ENCODE measurements at regions not wholly inside any gene's neighbourhood (a gene's known extent, or its start where the extent isn't known, plus 50 kb on each side); places are given as distances from the start of the nearest gene placed in this dataset.

GRCh38 chr11:28606930-28607329, 498.7 kb downstream of the METTL15 start:
- ChIA-PET CTCF (interaction anchor here (0.7 kb wide), 1 partner anchor 31 kb away, joined by 3 read pairs; no protein-coding TSS in a partner anchor), POLR2A (no interaction called here)
- H3K4me3 ChIP-seq (ENCODE audit: low read depth, low read length) = no peak overlapping the region
- H3K27ac ChIP-seq (ENCODE audit: extremely low read depth, low read depth, low read length) = no peak overlapping the region
- no peaks in the 10 kb centered on the region for H3K36me3 ChIP-seq (ENCODE audit: control insufficient read depth in 2 of 2, insufficient read depth in 1 of 2, low read length in 2 of 2)
- H3K9me3 ChIP-seq (ENCODE audit: control insufficient read depth, insufficient read depth, low read depth, low read length) = no peaks in the 10 kb centered on the region
- TF ChIP-seq MZF1 (tag by site-specific recombination; IDR thresholded peaks at IDR 0.05; ENCODE audit: borderline replicate concordance) = no peak
- TF ChIP-seq ZNF223 (tag by site-specific recombination; IDR thresholded peaks at IDR 0.05) = no peak
- no peak for TF ChIP-seq ZNF600 (tag by site-specific recombination; IDR thresholded peaks at IDR 0.05)
- TF ChIP-seq, protein P1, sequence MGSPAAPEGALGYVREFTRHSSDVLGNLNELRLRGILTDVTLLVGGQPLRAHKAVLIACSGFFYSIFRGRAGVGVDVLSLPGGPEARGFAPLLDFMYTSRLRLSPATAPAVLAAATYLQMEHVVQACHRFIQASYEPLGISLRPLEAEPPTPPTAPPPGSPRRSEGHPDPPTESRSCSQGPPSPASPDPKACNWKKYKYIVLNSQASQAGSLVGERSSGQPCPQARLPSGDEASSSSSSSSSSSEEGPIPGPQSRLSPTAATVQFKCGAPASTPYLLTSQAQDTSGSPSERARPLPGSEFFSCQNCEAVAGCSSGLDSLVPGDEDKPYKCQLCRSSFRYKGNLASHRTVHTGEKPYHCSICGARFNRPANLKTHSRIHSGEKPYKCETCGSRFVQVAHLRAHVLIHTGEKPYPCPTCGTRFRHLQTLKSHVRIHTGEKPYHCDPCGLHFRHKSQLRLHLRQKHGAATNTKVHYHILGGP (tag by site-specific recombination; IDR thresholded peaks at IDR 0.05) = no peak
- no peak for TF ChIP-seq ZEB2 (tag by site-specific recombination; IDR thresholded peaks at IDR 0.05)
- TF ChIP-seq MYNN (tag by site-specific recombination; IDR thresholded peaks at IDR 0.05; ENCODE audit: borderline replicate concordance) = no peak
- TF ChIP-seq ZBTB21 (tag by site-specific recombination; IDR thresholded peaks at IDR 0.05) = no peak
- no peak for TF ChIP-seq ZBTB44 (tag by site-specific recombination; IDR thresholded peaks at IDR 0.05)
- TF ChIP-seq ZNF654 (tag by site-specific recombination; IDR thresholded peaks at IDR 0.05; ENCODE audit: low read depth) = no peak
- no peak for TF ChIP-seq ZNF48 (tag by site-specific recombination; IDR thresholded peaks at IDR 0.05)
- no peak for TF ChIP-seq ZNF311 (tag by site-specific recombination; IDR thresholded peaks at IDR 0.05; ENCODE audit: borderline replicate concordance)
- TF ChIP-seq ZNF341 (tag by site-specific recombination; IDR thresholded peaks at IDR 0.05; ENCODE audit: low read depth) = no peak
- no peaks in the 10 kb centered on the region for H3K4me1 ChIP-seq (ENCODE audit: control insufficient read depth, insufficient read depth, low read length)

DNA sequence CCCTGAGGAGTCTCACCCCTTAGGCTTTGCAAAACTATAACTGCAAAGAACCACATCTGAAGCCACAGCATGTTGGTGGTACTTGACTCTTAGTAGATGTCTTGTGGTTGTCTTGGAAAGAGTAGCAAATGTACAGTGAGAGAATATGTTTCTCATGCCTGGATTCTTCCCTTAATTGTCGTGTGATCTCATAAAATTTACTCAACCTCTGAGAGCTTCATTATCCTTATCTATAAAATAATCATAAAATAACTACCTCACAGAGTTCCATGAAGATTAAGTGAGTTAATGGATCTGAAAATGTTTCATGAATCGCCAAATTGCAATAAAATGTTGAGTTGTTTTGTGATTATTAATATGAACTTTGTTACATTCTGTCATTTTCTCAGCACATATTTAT, 491.5 kb downstream of the METTL15 start:
- Histone ChIP-seq H3K27ac (ENCODE audit: extremely low read depth, low read depth, low read length) (no peak overlapping the region), H3K9me3 (ENCODE audit: control insufficient read depth, insufficient read depth, low read depth, low read length) (no peaks in the 10 kb centered on the region), H3K4me1 (ENCODE audit: control insufficient read depth, insufficient read depth, low read length) (no peaks in the 10 kb centered on the region), H3K36me3 (ENCODE audit: control insufficient read depth in 2 of 2, insufficient read depth in 1 of 2, low read length in 2 of 2) (no peaks in the 10 kb centered on the region), H3K4me3 (ENCODE audit: low read depth, low read length) (no peak overlapping the region)
- ChIA-PET CTCF (no interaction called here), POLR2A (no interaction called here)
- TF ChIP-seq SP7 (tag by site-specific recombination; IDR thresholded peaks at IDR 0.05) (no peak), ZNF433 (tag by site-specific recombination; IDR thresholded peaks at IDR 0.05; ENCODE audit: low read depth) (no peak), ZNF362 (tag by site-specific recombination; IDR thresholded peaks at IDR 0.05) (no peak), ZNF624 (tag by site-specific recombination; IDR thresholded peaks at IDR 0.05) (no peak), ZNF114 (tag by site-specific recombination; IDR thresholded peaks at IDR 0.05) (no peak), ZNF529 (tag by site-specific recombination; IDR thresholded peaks at IDR 0.05; ENCODE audit: insufficient replicate concordance) (no peak)
- TF ChIP-seq, protein P2, sequence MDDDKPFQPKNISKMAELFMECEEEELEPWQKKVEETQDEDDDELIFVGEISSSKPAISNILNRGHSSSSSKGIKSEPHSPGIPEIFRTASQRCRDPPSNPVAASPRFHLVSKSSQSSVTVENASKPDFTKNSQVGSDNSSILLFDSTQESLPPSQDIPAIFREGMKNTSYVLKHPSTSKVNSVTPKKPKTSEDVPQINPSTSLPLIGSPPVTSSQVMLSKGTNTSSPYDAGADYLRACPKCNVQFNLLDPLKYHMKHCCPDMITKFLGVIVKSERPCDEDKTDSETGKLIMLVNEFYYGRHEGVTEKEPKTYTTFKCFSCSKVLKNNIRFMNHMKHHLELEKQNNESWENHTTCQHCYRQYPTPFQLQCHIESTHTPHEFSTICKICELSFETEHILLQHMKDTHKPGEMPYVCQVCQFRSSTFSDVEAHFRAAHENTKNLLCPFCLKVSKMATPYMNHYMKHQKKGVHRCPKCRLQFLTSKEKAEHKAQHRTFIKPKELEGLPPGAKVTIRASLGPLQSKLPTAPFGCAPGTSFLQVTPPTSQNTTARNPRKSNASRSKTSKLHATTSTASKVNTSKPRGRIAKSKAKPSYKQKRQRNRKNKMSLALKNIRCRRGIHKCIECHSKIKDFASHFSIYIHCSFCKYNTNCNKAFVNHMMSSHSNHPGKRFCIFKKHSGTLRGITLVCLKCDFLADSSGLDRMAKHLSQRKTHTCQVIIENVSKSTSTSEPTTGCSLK (tag by site-specific recombination; IDR thresholded peaks at IDR 0.05) = no peak
